ENCODE measurements at regions not wholly inside any gene's neighbourhood (a gene's known extent, or its start where the extent isn't known, plus 50 kb on each side); places are given as distances from the start of the nearest gene placed in this dataset.

DNA sequence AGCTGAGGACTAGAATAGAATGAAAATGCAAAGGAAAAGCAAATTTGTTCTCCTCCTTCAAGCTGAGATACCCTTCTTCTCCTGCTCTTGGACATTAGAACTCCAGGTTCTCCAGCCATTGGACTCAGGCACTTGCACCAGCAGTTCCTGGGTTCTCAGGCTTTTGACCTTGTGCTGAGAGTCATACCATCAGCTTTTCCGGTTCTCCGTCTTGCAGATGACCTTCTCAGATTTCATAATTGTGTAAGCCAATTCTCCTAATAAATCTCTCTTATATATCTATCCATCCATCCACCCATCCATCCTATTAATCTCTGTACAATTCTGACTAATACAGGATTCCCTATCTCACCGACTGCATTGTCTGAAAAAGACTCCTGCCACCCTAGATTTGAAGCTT, 108.3 kb downstream of the AHR start:
- no peaks in the 10 kb centered on the region for H3K36me3 ChIP-seq (ENCODE audit: control insufficient read depth, insufficient read depth, low read length)
- DNase-seq (ENCODE audit: low read depth), result no peak
- POLR2A ChIA-PET, result no interaction called here
- CTCF ChIA-PET, result interaction anchor here (1.3 kb wide), 1 partner anchor 104 kb away, joined by 3 read pairs; no protein-coding TSS in a partner anchor
- no peaks in the 10 kb centered on the region for H3K27me3 ChIP-seq (ENCODE audit: control insufficient read depth, insufficient read depth, low read length)
- H3K4me3 ChIP-seq (ENCODE audit: low read depth, low read length), result no peak overlapping the region
- TF ChIP-seq, protein P1, sequence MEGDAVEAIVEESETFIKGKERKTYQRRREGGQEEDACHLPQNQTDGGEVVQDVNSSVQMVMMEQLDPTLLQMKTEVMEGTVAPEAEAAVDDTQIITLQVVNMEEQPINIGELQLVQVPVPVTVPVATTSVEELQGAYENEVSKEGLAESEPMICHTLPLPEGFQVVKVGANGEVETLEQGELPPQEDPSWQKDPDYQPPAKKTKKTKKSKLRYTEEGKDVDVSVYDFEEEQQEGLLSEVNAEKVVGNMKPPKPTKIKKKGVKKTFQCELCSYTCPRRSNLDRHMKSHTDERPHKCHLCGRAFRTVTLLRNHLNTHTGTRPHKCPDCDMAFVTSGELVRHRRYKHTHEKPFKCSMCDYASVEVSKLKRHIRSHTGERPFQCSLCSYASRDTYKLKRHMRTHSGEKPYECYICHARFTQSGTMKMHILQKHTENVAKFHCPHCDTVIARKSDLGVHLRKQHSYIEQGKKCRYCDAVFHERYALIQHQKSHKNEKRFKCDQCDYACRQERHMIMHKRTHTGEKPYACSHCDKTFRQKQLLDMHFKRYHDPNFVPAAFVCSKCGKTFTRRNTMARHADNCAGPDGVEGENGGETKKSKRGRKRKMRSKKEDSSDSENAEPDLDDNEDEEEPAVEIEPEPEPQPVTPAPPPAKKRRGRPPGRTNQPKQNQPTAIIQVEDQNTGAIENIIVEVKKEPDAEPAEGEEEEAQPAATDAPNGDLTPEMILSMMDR (IDR thresholded peaks at IDR 0.05; ENCODE audit: insufficient read depth, low read depth, low read length), result no peak

DNA sequence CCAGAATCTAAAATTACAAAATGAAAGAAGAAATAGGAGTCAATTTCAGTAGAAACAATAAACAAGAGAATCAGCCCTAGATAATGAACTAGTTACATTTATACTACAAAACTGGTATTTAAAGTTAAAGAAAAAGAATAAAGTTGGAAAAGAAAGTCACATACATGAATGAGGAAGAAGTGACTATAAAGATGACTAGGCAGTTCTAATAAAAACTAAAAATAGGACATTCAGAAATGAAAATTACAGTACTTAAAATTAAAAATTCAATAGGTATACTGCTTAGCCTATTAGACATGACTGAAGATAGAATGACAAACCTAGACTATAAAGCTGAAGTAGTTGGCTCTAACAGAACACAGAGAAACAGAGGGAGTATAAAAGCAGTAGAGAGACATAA, 108.8 kb downstream of the AHR start:
- ChIA-PET POLR2A (no interaction called here), CTCF (interaction anchor here (0.6 to 1.3 kb wide), 2 partner anchors 75 to 105 kb away, joined by 3 read pairs; no protein-coding TSS in a partner anchor)
- Histone ChIP-seq H3K27me3 (ENCODE audit: control insufficient read depth, insufficient read depth, low read length) (no peaks in the 10 kb centered on the region), H3K4me3 (ENCODE audit: low read depth, low read length) (no peak overlapping the region), H3K36me3 (ENCODE audit: control insufficient read depth, insufficient read depth, low read length) (no peaks in the 10 kb centered on the region)
- TF ChIP-seq, protein P1 (IDR thresholded peaks at IDR 0.05; ENCODE audit: insufficient read depth, low read depth, low read length), result no peak
- no peak for DNase-seq (ENCODE audit: low read depth)

DNA sequence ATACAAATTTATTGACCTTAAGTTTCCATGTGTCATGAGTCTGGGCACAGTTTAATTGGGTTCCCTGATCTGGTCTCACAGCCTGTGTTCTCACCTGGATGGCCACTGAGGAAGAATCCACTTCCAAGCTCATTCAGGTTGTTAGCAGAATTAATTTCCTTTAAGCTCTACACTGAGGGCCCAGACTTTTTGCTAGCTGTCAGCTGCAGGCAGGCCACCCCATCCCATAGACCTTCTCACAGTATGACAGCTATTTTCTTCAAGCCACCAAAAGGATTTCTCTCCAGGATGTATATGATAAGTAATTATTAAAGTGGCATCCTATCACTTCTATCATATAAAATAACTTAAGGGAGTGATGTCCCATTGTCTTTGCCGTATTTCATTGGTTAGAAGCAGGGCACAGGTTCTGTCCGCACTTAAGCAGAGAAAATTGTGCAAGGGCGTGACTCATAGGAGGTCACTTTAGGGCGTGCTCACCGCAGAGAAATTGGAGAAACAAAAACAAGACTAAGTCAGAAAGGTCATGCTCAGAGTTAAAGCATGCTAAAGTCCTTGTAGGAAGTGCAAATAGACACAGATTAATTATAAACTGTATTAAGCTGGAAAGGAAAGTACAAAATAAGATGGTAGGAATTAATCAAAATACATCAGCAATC, 109.9 kb downstream of the AHR start:
- Histone ChIP-seq H3K36me3 (ENCODE audit: control insufficient read depth, insufficient read depth, low read length) (no peaks in the 10 kb centered on the region), H3K4me3 (ENCODE audit: low read depth, low read length) (no peak overlapping the region), H3K27me3 (ENCODE audit: control insufficient read depth, insufficient read depth, low read length) (no peaks in the 10 kb centered on the region)
- ChIA-PET POLR2A (no interaction called here), CTCF (interaction anchor here (0.6 kb wide), 1 partner anchor 789 kb away, joined by 3 read pairs; no protein-coding TSS in a partner anchor)
- TF ChIP-seq, protein P1 (IDR thresholded peaks at IDR 0.05; ENCODE audit: insufficient read depth, low read depth, low read length), result no peak
- DNase-seq (ENCODE audit: low read depth), result peak; percentile 62

GRCh38 chr7:17408904-17409290, 110.4 kb downstream of the AHR start:
- POLR2A ChIA-PET, result no interaction called here
- Histone ChIP-seq H3K27me3 (ENCODE audit: control insufficient read depth, insufficient read depth, low read length) (no peaks in the 10 kb centered on the region), H3K36me3 (ENCODE audit: control insufficient read depth, insufficient read depth, low read length) (no peaks in the 10 kb centered on the region), H3K4me3 (ENCODE audit: low read depth, low read length) (no peak overlapping the region)
- CTCF ChIA-PET, result no interaction called here
- TF ChIP-seq, protein P1 (IDR thresholded peaks at IDR 0.05; ENCODE audit: insufficient read depth, low read depth, low read length), result no peak
- no peak for DNase-seq (ENCODE audit: low read depth)

DNA sequence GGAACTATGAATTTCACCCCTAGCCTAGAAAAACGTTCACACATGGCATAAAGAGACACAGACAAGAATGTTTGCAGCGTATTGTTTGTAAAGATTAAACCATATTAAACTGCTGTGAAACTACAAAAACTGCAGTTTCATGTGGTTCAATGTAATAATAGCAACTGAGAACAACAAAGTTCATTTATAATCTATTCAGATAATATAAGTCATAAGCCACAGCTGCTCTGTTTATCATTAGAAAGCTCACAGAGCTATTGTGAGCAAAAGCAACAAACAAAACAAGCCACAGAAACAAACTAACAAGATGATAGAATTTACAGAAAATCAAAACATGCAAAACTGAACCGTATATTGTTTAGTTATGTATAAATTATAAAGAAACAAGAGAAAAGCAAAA, 113.5 kb downstream of the AHR start:
- H3K4me3 ChIP-seq (ENCODE audit: low read depth, low read length), result no peak overlapping the region
- no peaks in the 10 kb centered on the region for H3K36me3 ChIP-seq (ENCODE audit: control insufficient read depth, insufficient read depth, low read length)
- POLR2A ChIA-PET, result no interaction called here
- CTCF ChIA-PET, result no interaction called here
- no peak for DNase-seq (ENCODE audit: low read depth)
- H3K27me3 ChIP-seq (ENCODE audit: control insufficient read depth, insufficient read depth, low read length), result no peaks in the 10 kb centered on the region
- TF ChIP-seq, protein P1 (IDR thresholded peaks at IDR 0.05; ENCODE audit: insufficient read depth, low read depth, low read length), result no peak

Data from BJ (cell line).